Brain microvascular endothelial cell (primary cell): ENCODE measurements at regions not wholly inside any gene's neighbourhood (a gene's known extent, or its start where the extent isn't known, plus 50 kb on each side); places are given as distances from the start of the nearest gene placed in this dataset.

Source experiments
- DNase-seq: peaks from one replicate; pipeline ENCODE4 v3.0.0-alpha.2; 2020
- H3K27ac ChIP-seq: fragments of 250-450 bp; sonication (Bioruptor Pico); 2 replicates; pipeline ENCODE4 v1.5.1; 2020; ENCODE audit warnings: mild to moderate bottlenecking, moderate library complexity
- H3K27me3 ChIP-seq: fragments of 250-450 bp; sonication (Bioruptor Pico); replicated peaks from 2 replicates; pipeline ENCODE4 v1.5.1; 2020; ENCODE audit warnings: mild to moderate bottlenecking
- H3K36me3 ChIP-seq: fragments of 250-450 bp; sonication (Bioruptor Pico); replicated peaks from 2 replicates; pipeline ENCODE4 v1.5.1; 2020; ENCODE audit warnings: mild to moderate bottlenecking
- H3K4me3 ChIP-seq: 2 replicates; pipeline ENCODE4 v1.5.1; 2011; ENCODE audit warnings: low read depth, mild to moderate bottlenecking, control low read depth, low read length, moderate library complexity
- CTCF ChIP-seq: IDR thresholded peaks from 2 replicates; pipeline ENCODE4 v1.5.1; 2011; ENCODE audit warnings: low read depth, mild to moderate bottlenecking, moderate library complexity, low read length, control low read depth, inconsistent platforms; ENCODE audit errors: missing control alignments
- in situ Hi-C: cut with HindIII; loops from 2 replicates; pipeline ENCODE4 v1.10.0; 2017; ENCODE audit warnings: low sequenced_read_pairs, low pct_ligation_motif_present

GRCh38 chrX:39630344-39630743, 467.4 kb downstream of the BCOR start:
- in situ Hi-C loops = no loop called here
- no peak for TF ChIP-seq CTCF
- Histone ChIP-seq H3K27ac (no peak overlapping the region), H3K36me3 (no peaks in the 10 kb centered on the region), H3K27me3 (no peaks in the 10 kb centered on the region), H3K4me3 (no peak overlapping the region)
- DNase-seq = no peak

- DNase-seq = no peak
Measured at GRCh38 chrX:39631276-39632229, 466.2 kb downstream of the BCOR start.

GRCh38 chrX:39633293-39633692, 464.5 kb downstream of the BCOR start:
- DNase-seq = peak; percentile 9
- H3K4me3 ChIP-seq = no peak overlapping the region
- no peak overlapping the region for H3K27ac ChIP-seq
- in situ Hi-C loops = no loop called here
- H3K27me3 ChIP-seq = no peaks in the 10 kb centered on the region
- no peak for TF ChIP-seq CTCF
- no peaks in the 10 kb centered on the region for H3K36me3 ChIP-seq

More at GRCh38 chrX:39631276-39632229, 466.2 kb downstream of the BCOR start:
- no peak overlapping the region for H3K27ac ChIP-seq
- H3K4me3 ChIP-seq = no peak overlapping the region
- H3K36me3 ChIP-seq = no peaks in the 10 kb centered on the region
- TF ChIP-seq CTCF = no peak
- H3K27me3 ChIP-seq = no peaks in the 10 kb centered on the region
- in situ Hi-C loops = no loop called here

DNA sequence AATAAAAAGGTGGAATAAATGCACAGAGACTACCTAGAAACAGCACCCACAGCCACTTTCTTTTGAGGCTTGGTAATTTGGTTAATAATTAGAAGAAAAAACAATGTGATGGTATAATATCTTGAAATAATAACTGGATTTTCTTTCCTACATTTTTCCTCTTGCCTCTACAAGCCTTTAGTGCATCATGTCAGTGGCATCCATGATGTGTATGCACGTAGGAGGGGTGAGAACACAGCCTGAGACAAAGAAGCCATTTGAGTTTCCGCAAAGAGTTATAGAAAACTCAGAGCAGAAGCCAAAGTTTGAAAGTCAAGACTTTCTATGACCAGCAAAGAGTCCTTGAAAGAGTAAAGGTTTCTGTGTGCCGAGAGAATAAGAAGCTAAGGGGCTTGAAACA, 461.3 kb downstream of the BCOR start:
- Histone ChIP-seq H3K27me3 (no peaks in the 10 kb centered on the region), H3K4me3 (no peak overlapping the region), H3K36me3 (no peaks in the 10 kb centered on the region), H3K27ac (no peak overlapping the region)
- in situ Hi-C loops = no loop called here
- DNase-seq = no peak
- TF ChIP-seq CTCF = no peak

DNA sequence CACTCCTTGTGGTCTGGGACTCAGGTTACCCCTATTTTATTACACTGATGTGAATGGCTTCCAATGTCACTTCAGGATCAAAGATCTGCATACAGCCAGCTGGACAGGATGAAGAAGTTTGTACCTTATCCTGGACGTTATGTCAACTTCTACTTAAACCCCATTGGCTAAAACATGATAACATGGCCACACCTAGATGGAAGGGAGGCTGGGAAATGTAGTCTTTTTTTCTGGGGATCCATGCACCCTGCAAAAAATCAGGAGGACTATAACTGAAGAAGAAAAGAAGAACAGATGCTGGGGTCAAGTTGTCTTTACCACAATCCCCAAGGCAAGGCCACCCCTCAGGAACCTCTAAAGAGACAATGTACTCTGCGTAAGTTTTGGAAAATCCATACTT, 459.2 kb downstream of the BCOR start:
- H3K27ac ChIP-seq = no peak overlapping the region

More for the DNA sequence above, 459.2 kb downstream of the BCOR start:
- no peak for TF ChIP-seq CTCF
- DNase-seq = no peak
- H3K27me3 ChIP-seq = no peaks in the 10 kb centered on the region
- in situ Hi-C loops = no loop called here
- no peaks in the 10 kb centered on the region for H3K36me3 ChIP-seq
- H3K4me3 ChIP-seq = no peak overlapping the region
